ENCODE measurements at regions not wholly inside any gene's neighbourhood (a gene's known extent, or its start where the extent isn't known, plus 50 kb on each side); places are given as distances from the start of the nearest gene placed in this dataset.

DNA sequence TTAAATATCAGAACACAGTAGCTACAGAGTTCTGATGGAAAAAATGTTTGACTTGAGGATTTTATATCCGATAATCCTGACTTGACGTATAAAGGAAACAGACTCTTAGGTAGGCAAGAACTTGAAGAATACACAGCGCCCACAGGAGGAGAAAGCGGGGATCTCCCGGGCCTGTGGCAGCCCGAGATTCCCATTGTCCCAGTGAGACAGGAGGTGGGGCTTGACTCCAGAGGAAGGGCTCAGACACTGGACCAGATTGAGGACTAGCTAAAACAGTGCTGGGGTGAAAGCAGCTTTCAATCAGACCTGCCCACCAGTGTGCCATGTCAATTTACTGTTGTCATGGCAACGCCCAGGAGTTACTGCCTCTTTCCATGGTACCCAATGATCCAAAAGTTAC lies 51.1 kb upstream of the C14orf180 start:
- TF ChIP-seq, protein P1, sequence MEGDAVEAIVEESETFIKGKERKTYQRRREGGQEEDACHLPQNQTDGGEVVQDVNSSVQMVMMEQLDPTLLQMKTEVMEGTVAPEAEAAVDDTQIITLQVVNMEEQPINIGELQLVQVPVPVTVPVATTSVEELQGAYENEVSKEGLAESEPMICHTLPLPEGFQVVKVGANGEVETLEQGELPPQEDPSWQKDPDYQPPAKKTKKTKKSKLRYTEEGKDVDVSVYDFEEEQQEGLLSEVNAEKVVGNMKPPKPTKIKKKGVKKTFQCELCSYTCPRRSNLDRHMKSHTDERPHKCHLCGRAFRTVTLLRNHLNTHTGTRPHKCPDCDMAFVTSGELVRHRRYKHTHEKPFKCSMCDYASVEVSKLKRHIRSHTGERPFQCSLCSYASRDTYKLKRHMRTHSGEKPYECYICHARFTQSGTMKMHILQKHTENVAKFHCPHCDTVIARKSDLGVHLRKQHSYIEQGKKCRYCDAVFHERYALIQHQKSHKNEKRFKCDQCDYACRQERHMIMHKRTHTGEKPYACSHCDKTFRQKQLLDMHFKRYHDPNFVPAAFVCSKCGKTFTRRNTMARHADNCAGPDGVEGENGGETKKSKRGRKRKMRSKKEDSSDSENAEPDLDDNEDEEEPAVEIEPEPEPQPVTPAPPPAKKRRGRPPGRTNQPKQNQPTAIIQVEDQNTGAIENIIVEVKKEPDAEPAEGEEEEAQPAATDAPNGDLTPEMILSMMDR (IDR thresholded peaks at IDR 0.05) = no peak
- no peak for TF ChIP-seq POLR2A (IDR thresholded peaks at IDR 0.05)
- TF ChIP-seq POLR2AphosphoS5 (IDR thresholded peaks at IDR 0.05) = no peak
